Rectal smooth muscle tissue (tissue), 1 donor: ENCODE measurements at regions not wholly inside any gene's neighbourhood (a gene's known extent, or its start where the extent isn't known, plus 50 kb on each side); places are given as distances from the start of the nearest gene placed in this dataset.

Source experiments
- H3K27ac ChIP-seq: one replicate; pipeline ENCODE4 v1.7.0; 2013; ENCODE audit warnings: low read depth, low read length, inconsistent platforms
- H3K27me3 ChIP-seq: one replicate; pipeline ENCODE4 v1.7.0; 2013; ENCODE audit warnings: low read length; ENCODE audit not compliant: control insufficient read depth, insufficient read depth
- H3K36me3 ChIP-seq: one replicate; pipeline ENCODE4 v1.7.0; 2013; ENCODE audit warnings: low read length; ENCODE audit not compliant: control insufficient read depth, insufficient read depth
- H3K4me1 ChIP-seq: one replicate; pipeline ENCODE4 v1.7.0; 2013; ENCODE audit warnings: low read length; ENCODE audit not compliant: control insufficient read depth, insufficient read depth
- H3K4me3 ChIP-seq: one replicate; pipeline ENCODE4 v1.7.0; 2013; ENCODE audit warnings: low read length
- H3K9ac ChIP-seq: one replicate; pipeline ENCODE4 v1.7.0; 2013; ENCODE audit warnings: low read length

DNA sequence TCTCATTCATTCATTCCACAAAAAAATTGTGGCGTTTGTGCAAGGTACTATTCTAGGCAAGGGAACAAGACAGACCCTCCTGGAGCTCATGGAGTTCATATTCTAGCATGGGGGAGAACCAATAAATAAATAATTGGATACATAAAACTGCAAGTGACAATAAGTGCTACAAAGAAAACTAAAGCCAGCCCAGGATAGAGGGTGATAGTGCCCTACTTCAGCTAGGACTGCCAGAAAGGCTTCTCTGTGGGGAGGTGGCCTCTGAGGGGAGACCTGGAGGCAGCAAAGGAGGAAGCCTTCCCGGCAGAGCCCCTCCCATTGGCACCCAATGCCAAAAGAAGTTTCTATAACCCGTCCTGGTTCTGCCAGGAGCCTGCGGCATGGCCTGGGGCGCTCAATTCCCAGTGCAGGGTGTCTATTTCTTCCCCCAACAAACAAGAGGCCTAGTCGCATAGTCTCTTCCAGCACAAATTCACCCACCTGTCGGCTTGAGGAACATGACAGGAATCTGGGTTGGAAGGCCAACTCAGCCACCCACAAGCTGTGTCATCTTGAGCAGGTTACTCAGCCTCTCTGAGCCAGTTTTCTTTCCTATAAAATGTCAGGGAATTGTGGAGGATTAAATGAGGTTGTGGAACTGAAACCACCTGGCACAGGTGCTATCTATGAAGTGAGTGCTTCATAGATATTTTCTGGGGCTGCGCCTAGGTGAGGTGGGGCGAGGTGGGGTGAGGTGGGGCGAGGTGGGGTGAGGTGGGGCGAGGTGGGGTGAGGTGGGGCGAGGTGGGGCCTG, 94.3 kb downstream of the ZFP36L2 start:
- Histone ChIP-seq H3K36me3 (no peaks in the 10 kb centered on the region), H3K27ac (no peak overlapping the region), H3K4me1 (no peaks in the 10 kb centered on the region), H3K4me3 (no peak overlapping the region), H3K27me3 (no peaks in the 10 kb centered on the region), H3K9ac (no peak overlapping the region)

DNA sequence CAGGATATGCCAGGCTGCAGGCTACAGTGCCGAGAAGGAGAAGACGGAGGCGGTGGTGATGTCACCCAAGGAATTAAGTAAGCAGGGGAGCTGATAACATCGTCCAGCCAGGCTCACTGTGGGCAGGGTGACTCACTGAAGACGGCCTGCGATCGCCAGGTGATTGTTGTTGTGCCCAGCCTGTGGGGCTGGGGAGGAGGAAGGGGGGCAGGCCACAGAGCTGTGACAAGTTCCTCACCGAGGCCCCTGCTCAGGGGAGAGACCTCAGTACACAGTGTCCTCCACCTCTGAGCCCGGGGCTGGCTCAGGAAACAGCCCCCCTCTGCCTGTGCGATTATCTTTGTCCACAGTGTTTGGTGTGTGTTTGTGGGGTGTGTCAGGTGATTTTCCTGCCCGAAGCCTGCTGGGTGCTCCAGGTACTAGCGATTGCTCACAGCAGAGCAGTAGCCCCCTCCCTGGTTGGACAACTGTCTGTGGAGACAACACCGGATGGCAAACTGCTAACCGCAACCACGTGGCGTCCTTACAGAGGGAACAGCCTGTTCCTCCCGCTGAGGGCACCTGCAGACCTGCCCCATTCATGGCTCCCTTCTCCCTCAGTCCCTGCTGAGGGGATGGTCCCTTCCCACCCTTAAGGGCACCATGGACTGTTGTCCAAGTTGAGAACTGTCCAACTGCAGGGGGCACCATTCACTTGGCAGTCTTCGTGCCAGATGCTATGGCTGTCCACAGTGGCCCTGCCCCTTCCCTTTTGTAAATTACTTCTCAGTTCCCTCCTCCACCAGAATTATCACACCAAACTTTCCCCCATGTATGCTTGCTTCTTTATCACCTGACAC, 95.1 kb downstream of the ZFP36L2 start:
- H3K4me3 ChIP-seq = peak overlapping the region; percentile 31
- no peak overlapping the region for H3K9ac ChIP-seq
- no peak overlapping the region for H3K27ac ChIP-seq
- H3K4me1 ChIP-seq = no peaks in the 10 kb centered on the region
- H3K36me3 ChIP-seq = no peaks in the 10 kb centered on the region
- no peaks in the 10 kb centered on the region for H3K27me3 ChIP-seq

DNA sequence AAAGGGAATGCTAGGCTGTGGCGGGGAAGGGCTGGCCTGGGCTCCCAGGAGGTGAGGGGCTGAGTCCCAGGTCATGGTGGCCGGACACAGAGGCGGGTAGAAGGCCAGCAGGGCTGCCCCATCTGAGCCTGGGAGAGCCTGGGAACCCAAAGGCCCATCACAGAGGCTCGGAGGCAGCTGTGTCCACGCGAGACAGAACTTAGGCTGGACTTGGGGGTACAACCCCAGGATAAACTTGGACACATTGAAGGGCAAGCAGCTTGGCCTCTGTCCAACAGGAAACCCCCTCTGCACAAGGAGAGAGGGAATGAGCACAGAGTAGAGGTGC, 95.9 kb downstream of the ZFP36L2 start:
- Histone ChIP-seq H3K9ac (peak overlapping the region; percentile 18), H3K4me3 (peak overlapping the region; percentile 31), H3K36me3 (no peaks in the 10 kb centered on the region), H3K27ac (peak overlapping the region; percentile 27), H3K4me1 (no peaks in the 10 kb centered on the region), H3K27me3 (no peaks in the 10 kb centered on the region)

DNA sequence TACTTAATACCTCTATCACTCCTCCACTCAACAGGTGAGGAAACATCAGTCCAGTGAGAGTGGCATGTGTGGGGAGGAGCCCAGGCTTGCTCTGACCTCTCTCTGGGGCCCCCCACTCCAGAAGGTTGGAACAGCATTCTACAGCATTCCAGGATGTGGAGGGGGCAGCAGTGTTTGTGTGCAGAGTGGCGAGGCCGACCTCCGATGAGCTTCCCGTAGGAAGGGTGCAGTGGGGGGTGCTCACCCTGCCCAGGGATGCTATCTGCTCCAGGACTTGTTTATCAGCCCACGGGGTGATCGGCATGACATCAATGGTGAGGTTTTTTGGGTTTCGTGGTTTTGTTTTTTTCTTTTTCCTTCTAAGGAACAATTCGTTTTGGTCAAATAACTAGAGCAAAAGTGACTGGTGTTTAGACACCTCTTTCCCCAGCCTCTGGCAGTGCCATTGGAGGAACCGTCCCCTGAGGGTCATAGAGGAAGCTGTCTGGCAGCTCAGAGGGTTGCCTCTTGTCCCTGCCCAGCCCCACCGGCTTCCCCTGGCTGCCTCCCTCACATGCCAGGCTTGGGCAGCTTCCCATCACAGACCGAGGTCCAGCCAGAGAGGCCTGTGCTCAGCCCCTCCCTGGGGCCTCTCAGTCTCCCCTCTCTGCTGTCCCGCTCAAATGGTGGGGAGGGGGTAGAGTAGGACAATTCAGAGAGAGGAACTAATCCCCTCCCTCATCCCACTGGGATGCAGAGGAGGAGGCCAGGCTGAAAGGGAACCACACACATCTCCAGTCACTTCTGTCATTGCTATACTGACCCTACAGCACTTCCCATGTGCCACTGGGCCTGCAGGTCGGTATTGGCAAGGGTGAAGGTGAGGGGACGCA, 96.5 kb downstream of the ZFP36L2 start:
- no peaks in the 10 kb centered on the region for H3K27me3 ChIP-seq
- H3K27ac ChIP-seq = peak overlapping the region; percentile 43
- no peak overlapping the region for H3K4me3 ChIP-seq
- H3K36me3 ChIP-seq = no peaks in the 10 kb centered on the region
- no peak overlapping the region for H3K9ac ChIP-seq
- H3K4me1 ChIP-seq = no peaks in the 10 kb centered on the region

DNA sequence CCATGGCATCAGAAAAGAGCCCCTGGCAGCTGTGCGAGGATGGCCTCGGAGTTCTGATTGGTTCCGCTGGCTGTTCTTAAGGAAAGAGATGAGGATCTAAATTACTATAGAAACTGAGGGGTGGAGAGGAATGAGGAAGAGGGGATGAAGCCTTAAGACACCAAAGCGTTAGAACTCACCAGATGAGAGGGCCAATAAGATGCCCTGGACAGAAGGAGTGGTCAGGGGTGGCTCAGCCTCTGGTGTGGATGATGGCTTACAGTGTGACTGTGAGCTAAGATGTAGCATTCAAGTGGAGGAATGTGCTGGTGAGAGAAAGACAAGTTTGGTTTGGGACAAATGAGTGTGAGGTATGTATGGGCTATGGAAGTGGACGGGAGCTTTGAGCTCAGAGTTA, 97.8 kb downstream of the ZFP36L2 start:
- H3K36me3 ChIP-seq = no peaks in the 10 kb centered on the region
- H3K27me3 ChIP-seq = no peaks in the 10 kb centered on the region
- no peak overlapping the region for H3K9ac ChIP-seq
- H3K4me3 ChIP-seq = no peak overlapping the region
- H3K27ac ChIP-seq = no peak overlapping the region
- H3K4me1 ChIP-seq = peaks cover 4% of the 10 kb centered on the region

DNA sequence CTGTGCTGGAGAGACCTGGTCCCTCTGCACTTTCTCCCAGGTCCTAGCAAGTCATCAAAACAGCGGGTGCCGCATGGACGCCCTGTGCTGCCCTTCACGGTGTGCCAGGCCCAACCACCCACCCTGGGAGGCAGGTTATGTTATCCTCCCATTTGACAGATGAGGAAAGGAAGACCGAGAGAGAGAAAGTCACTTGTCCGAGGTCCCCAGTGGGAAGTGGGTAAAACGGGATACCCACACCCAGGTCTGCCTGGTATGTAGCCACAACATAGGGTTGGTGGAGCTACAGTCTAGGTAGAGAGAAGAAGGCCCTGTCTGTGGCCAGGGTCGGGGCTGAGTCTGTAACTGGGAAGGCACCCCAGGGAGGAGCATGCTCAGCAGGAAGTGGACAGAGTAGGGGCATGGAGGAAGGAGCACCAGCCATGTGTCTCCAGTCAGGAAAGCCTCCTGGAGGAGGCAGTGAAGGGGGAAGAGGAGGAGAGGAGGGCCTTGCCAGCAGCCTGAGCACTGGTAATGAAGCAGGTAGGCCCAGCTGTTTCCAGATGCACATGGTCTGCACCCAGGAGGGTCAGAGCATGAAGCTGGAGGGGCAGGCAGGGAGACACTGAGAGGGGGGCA, 98.4 kb downstream of the ZFP36L2 start:
- no peak overlapping the region for H3K27ac ChIP-seq
- H3K4me3 ChIP-seq = no peak overlapping the region
- H3K9ac ChIP-seq = no peak overlapping the region
- no peaks in the 10 kb centered on the region for H3K36me3 ChIP-seq
- no peaks in the 10 kb centered on the region for H3K27me3 ChIP-seq
- peaks cover 5% of the 10 kb centered on the region for H3K4me1 ChIP-seq

DNA sequence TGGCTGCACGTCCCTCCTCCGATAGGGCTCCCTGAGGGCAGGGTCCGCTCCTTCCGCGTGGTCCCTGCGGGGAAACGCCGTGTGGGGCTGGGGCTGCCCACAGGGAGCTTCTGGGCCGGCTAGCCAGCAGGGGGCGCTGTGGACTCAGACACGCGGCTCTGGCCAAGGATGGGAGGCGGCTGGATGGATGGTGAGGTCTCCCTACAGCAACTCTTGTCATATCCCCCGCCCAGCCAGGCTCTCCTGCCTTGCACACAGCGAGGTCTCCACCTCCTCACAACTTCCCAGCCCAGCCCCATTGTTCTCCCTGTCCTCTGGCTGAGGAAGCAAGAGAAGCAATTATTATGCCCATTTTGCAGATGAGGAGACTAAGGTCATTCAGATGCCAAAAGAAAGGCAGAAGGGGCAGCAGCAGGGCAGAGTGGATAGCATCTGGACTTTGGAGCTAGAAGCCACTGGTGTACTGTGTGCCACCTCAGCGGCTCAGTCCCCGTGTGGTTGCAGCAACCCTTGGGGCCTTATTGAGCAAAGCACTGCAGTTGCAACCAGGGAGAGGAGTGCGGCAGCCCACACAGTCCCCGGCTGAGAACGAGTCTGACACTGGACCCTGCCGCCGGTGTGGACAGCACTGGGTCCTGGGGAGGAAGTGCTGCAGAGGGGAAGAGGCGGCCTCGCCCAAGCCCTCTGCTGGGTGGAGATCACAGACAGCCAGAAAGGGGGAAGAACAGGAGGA, 99.0 kb downstream of the ZFP36L2 start:
- H3K27me3 ChIP-seq = no peaks in the 10 kb centered on the region
- H3K4me3 ChIP-seq = peak overlapping the region; percentile 13
- peaks cover 5% of the 10 kb centered on the region for H3K4me1 ChIP-seq
- no peak overlapping the region for H3K27ac ChIP-seq
- no peaks in the 10 kb centered on the region for H3K36me3 ChIP-seq
- H3K9ac ChIP-seq = no peak overlapping the region

DNA sequence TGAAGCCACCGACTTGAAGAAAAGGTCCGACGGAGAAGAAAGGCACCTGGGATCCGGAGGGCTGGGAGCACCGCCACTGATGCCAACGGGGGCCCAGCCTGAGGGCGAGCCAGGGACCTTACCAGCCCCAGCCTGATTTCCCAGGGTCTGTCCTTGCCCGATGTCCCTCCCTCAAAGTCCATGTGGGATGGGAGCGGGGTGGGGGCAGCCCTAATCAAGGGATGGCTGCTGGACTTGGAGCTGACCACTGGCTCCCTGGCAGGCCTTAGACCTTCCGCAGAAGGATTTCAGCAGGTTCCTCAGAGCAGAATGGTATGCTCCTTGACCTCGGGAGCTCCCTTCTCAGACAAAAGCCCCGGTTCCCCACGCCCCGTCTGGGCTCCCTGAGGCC, 99.6 kb downstream of the ZFP36L2 start:
- Histone ChIP-seq H3K27me3 (no peaks in the 10 kb centered on the region), H3K4me1 (peaks cover 5% of the 10 kb centered on the region), H3K27ac (no peak overlapping the region)

DNA sequence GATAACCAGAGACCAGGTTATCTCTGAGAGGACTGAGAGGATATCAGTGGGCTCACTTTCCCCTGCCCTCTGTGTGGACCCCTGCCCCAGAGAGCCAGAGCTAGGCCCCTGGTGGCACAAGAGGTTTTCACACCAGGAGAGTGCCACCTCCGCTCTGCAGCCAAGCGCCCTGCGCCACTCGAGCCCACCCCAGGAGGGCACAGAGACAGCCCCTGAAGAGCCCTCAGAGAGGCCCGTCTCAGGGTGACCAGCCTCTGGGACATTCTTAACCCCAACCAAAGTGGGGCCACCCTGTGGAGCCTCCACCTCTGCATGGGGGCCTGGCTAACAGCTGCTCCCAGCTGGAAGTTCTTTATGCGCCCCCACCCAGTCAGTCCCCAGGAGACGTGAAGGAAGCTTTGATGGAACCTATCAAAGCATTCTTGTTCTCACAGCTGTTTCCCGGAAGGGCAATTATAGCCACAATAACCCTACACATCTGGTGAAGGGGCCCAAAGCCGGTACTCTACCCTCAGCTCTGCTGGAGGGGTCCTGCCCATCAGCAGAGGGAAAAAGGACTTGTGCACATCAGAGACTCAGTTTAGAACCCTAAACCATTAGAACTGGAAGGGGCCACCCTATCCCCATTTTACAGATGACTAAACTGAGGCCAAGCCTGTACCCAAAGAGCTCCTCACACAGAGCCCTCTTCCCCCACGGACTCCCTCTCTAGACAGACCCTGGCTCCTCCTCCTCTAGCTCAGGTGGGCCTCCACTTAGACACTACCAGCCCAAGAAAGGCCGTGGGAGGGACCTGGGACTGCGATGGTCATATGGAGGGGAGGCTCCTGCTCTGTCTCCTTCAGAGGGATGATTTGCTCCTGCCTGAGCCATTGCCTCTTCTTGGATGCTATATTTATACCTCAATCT, 101.1 kb downstream of the ZFP36L2 start:
- no peak overlapping the region for H3K4me3 ChIP-seq
- peaks cover 5% of the 10 kb centered on the region for H3K4me1 ChIP-seq
- H3K27ac ChIP-seq = no peak overlapping the region
- no peaks in the 10 kb centered on the region for H3K27me3 ChIP-seq
- no peaks in the 10 kb centered on the region for H3K36me3 ChIP-seq
- no peak overlapping the region for H3K9ac ChIP-seq

More for the DNA sequence above, 99.6 kb downstream of the ZFP36L2 start:
- Histone ChIP-seq H3K9ac (no peak overlapping the region), H3K4me3 (no peak overlapping the region), H3K36me3 (no peaks in the 10 kb centered on the region)

DNA sequence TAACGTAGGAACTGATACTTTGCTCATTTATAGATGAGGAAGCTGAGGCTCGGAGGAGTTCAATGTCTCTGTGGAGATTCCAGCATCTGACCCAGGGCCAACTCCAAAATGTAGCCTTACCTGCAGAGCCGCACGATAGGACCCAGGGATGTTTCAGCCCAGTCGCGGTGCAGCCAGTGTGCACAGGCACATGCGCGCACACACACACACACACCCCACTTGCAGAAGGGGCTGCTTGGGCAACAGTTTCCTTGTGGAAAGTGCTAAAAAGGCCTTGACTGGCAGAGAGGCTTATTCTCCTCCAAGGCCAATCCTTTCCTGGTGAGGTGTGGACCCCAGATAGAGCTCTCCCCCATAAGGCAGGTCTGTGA, 101.7 kb downstream of the ZFP36L2 start:
- Histone ChIP-seq H3K36me3 (no peaks in the 10 kb centered on the region), H3K9ac (no peak overlapping the region), H3K4me3 (no peak overlapping the region), H3K4me1 (peaks cover 5% of the 10 kb centered on the region), H3K27me3 (no peaks in the 10 kb centered on the region), H3K27ac (no peak overlapping the region)
